T-helper 9 cell (primary cell): ENCODE measurements at regions not wholly inside any gene's neighbourhood (a gene's known extent, or its start where the extent isn't known, plus 50 kb on each side); places are given as distances from the start of the nearest gene placed in this dataset.
"Not testable (repeated sequence)": the region's sequence is repeated elsewhere in the genome, so short reads cannot be mapped to it uniquely, and the experiment has no call there.

Source experiments
- DNase-seq: peaks from one replicate; pipeline ENCODE4 v3.0.0-alpha.2; 2020

DNA sequence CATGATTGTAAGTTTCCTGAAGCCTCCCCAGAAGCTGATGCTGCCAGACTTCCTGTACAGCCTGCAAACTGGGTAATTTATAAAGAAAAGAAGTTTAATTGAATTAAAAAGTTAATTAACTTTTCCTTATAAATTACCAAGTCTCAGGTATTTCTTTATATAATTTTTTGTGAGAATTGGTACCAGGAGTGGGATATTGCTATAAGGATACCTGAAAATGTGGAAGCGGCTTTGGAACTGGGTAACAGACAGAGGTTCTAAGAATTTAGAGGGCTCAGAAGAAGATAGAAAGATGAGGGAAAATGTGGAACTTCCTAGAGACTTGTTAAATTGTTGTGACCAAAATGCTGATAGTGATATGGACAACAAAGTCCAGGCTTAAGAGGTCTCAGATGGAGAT, 163.1 kb downstream of the PTPRU start:
- DNase-seq: no peak

- DNase-seq: no peak
These were observed 162.1 kb downstream of the PTPRU start for GRCh38 chr1:29398431-29398830.

- no peak for DNase-seq
These were observed 161.7 kb downstream of the PTPRU start for GRCh38 chr1:29397981-29398380.

GRCh38 chr1:29397256-29397590, 160.9 kb downstream of the PTPRU start:
- DNase-seq: no peak

DNA sequence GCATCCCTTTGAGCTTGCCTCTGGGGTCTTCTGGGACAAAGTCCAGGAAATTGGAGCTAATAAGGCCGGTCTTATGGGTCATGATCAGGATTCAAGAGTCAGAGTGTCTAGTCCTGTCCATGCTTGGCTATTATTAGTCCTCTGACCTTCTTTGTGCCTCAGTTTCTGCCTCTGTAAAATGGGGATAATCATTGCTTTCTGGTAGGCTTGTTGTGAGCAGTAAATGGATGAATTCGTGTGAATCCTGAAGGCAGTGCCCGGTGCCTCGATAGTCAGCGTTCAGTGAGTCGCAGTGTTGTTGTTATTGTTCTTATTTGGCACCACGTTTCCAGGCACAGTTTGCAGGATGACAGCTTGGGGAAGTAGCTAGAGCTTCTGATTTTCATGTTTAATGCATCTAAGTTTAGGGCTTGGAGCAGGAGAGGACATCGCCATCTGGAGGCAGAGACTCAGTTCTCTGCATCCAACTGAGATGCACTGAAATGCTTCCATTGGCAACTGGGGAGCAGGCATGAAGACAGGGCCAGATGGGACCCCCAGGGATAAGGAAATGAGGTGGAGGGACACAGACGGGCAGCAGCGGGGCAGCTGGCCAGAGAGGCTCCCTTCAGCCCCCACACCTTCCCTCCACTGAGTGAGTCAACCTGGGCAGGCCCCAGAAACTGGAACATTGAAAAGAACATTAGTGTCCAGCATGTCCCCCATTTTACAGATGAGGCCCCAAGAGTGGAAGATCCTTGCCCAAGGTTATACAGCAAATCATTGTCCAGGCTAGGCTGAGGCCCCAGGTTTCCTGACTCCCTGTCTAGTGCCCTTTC, 160.3 kb downstream of the PTPRU start:
- DNase-seq: no peak

- DNase-seq: no peak
These were observed 159.6 kb downstream of the PTPRU start for GRCh38 chr1:29395736-29396437.

- no peak for DNase-seq
These were observed 158.4 kb downstream of the PTPRU start for GRCh38 chr1:29394521-29395225.

- DNase-seq: no peak
These were observed 157.1 kb downstream of the PTPRU start for GRCh38 chr1:29393451-29393826.

DNA sequence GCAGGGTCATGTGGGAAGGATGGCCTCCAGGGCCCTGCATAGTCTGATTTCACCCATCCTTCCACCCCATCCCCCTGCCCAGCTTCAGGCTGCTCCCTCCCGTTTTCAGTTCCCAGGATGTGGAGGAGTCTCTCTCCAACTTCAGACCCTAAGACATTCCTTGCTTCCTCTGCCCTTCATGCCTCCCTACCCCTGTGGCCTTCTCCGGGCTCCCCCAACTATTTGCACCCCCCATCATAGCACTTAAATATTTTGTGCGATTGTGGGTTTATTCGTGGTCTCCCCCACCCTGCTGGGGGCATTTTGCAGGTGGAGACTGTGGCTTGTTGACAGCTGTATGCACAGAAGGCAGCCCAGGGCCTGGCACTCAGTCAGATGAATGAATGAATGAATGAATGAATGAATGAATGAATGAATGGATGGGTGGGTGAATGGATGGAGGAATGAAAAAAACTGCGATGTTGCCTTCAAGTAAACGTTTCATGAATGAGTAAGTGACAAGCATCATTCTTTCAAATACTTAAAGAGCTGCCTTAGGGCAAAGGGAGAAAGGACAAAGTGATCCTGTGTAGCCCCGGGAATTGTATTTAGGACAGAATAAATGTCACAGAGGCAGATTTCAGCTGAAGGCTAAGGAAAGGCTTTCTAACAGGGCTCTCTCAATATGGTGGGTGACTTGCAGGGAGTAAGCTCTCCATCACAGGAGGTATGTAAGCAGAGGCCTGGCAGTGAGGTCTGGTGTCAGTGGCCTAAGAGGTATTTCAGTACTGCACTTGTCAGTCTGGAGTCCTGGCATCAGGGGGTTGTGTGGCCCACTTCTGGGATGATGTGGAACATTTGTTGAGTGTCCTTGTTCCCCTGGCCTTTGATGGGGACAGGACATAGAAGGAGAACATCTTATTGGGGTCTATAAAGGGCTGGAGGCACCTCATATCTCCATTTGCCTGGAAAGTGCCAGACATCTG, 156.4 kb downstream of the PTPRU start:
- DNase-seq: no peak

- no peak for DNase-seq
These were observed 155.7 kb downstream of the PTPRU start for GRCh38 chr1:29392036-29392435.

GRCh38 chr1:29391362-29391880, 155.1 kb downstream of the PTPRU start:
- no peak for DNase-seq

DNA sequence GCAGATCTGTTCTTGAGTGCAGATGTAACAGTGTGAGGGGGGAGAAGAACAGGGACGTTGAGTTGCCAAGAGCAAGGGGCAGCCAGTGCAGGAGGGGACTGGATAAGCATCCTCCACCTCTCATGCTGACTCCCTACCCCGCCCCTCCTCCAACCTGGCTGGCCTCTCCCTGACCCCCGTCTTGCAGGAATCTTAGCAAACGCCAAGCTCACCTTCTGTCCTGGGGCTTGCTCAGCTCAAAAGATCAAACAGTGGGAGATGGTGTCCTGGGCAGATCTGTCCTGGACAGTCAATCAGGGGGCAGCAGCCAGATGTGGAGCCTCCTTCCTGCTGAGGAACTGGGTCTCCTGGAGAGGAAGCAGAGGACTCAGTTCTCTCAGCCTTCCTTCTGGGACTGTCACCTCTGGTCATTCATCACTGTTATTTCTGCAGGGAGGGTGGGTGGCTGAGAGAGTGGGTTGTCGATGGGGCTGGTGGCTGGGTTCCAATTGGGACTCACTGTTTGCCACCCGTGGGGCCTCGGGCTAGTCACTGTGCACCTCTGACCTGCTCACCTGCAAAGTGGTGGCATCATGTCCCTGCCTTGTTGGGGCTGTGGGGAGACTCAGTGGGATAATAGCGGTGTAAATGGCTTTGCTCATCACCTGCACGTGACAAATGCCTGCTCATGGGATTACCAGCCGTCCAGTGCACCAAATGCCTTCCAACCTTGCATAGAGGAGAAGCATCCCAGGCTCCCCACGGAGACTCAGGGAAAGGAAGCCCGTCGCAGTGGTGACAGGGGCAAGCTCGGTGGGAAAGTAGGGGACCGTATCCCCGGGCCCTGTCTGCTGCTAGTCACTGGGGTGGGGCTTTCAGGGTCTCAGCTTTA, 154.4 kb downstream of the PTPRU start:
- no peak for DNase-seq

DNA sequence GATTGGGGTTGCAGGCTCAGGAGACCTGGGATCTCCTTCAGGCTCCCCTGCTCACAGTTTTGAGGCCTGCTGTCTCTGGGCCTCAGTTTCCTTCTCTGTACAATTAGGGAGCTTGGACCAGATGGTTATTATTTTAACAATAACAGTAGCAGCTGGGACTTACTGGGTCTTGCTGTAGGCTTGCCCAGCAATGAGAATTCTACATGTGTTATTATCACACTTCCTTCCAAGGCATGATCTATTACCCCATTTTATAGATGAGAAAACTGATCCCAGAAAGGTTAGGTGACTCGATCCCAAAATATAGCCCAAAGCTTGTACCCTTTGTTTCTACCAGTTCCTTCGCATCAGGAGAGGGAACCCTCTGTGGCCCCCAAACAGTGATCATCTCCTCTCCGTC, 153.8 kb downstream of the PTPRU start:
- DNase-seq: no peak

GRCh38 chr1:29389533-29390041, 153.3 kb downstream of the PTPRU start:
- DNase-seq: no peak

DNA sequence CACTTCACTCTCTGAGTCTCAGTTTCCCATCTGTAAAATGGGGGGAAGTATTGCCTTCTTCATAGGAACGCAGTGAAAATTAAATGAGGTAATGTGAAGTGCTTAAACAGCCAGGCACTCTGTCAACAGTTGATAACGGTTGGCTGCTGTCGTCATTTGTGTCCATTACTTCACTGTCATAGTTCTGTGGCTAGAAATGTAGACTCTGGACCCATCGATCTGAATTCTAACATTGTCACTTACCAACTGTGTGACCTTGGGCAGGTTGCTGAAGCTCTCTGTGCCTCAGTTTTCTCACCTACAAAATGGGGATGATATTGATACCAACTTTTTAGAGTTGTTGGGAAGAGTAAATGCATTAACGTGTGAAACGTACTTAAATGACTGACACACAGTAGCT, 152.6 kb downstream of the PTPRU start:
- no peak for DNase-seq

DNA sequence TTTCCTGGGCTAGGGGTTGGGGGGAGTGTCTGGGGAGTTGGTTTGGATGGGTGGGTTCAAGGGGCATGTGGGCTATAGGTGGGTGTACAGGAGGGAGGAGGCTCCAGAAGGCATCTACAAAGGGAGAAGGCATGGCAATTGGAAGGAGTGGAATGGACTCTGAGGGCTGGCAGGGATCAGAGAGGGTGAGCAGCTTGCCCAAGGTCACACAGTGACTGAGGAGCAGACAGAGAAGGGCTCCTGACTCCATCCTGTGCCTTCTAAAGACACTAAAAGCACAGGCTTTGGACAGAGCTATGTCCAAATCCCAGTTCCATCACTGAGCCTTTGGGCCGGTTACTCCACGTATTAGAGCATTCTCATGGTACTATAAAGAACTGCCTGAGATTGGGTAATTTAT, 151.8 kb downstream of the PTPRU start:
- DNase-seq: no peak

DNA sequence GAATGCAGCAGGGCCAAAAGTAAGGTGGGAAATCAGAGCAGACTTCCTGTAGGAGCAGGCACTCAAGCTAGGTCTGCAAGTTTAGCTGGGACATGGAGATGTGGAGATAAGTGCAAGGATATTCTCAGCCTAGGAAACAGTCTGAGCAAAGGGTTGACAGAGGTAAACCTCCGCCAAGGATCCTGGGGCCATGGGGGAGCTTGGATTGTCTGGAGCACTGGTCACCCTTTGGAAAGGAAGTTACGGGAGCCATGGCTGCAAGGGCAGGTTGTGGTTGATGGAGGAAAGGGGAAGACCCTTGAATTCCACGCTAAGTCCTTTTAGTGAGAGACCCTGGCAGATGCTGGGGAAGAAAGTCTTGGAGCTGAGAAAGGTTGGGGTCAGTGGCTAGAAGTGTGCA, 150.9 kb downstream of the PTPRU start:
- no peak for DNase-seq

DNA sequence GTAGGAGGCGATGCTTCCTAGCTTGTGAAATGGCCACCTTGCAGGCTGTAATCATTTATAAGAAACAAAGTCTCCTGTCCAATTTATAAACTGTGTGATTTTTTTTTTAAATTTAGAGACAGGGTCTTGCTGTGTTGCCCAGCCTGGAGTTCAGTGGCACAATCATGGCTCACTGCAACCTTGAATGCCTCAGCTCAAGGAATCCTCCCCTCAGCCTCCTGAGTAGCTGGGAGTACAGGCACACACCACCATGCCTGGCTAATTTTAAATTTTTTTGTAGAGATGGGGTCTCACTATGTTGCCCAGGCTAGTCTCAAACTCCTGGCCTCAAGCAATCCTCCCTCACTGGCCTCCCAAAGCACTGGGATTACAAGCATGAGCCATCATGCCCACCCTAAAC, 150.1 kb downstream of the PTPRU start:
- DNase-seq: not testable (repeated sequence)

DNA sequence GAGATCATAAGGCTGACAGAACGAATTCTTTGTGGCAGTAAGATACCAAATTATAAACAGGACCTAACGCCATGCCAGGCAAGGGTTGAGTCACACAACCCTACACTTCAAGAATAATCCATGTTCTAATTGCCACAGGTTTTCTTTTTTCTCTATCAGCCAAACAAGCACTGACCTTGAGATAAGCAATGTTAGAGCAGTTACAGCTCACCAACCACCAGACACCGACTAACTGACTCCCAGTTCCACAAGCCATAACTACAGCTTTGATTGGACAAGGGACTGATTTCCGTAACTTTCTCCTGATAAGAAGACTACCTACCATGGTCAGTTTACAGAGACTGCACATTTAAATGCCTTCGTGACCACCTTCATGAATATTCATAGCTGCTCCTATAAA, 149.6 kb downstream of the PTPRU start:
- no peak for DNase-seq

- no peak for DNase-seq
These were observed 148.2 kb downstream of the PTPRU start for GRCh38 chr1:29384496-29385015.
